ENCODE measurements at regions not wholly inside any gene's neighbourhood (a gene's known extent, or its start where the extent isn't known, plus 50 kb on each side); places are given as distances from the start of the nearest gene placed in this dataset.

DNA sequence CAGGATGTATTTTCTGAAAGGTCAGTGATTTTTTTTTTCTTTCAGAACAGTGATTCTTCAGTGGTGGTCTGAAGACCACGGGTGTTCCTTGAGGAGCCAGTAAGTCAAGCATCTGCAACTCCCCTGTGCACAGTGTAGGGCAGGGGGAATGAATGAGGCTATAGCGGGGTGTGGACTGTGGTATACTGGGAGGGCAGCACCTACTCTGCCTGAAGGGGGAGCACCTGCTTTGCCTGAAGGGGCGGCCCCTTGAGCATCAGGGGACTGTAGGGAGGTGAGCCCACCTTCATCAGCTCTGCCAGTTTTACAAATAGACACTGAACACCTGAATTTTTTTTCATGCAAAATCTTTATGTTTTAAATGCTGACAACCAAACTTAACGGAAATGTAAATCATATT lies 77.5 kb upstream of the RIPOR2 start:
- ATAC-seq (ENCODE audit: low read depth) (peak; percentile 8; the same call in 1 of the 2 replicates), DNase-seq (no peak)
- H2AFZ ChIP-seq (replicated peaks; ENCODE audit: low read length, poor library complexity), result peak overlapping the region; percentile 4
- H3K27me3 ChIP-seq (ENCODE audit: control insufficient read depth, insufficient read depth, low read length), result no peaks in the 10 kb centered on the region
- peak overlapping the region; percentile 41 for H2BK5ac ChIP-seq (ENCODE audit: low read depth, low read length, poor library complexity, severe bottlenecking)
- peak overlapping the region; percentile 74 for H2BK20ac ChIP-seq (ENCODE audit: low read depth, low read length)
- H3K14ac ChIP-seq (replicated peaks; ENCODE audit: low read depth, low read length), result 0 out of 2 replicates have a peak overlapping the region, but pooled peaks have one; percentile 18
- intact Hi-C loops (cut with micrococcal nuclease) (loop anchor here (5.0 kb wide), 2 partner anchors 236 to 291 kb away; no protein-coding TSS in a partner anchor), in situ Hi-C loops (cut with MboI; ENCODE audit: low sequenced_read_pairs) (no loop called here), dilution Hi-C loops (cut with HindIII; ENCODE audit: low sequenced_read_pairs, unreplicated experiment) (no loop called here)
- H3K79me1 ChIP-seq (ENCODE audit: low read depth in 1 of 2, low read length in 2 of 2), result no peaks in the 10 kb centered on the region
- H2BK15ac ChIP-seq (ENCODE audit: low read depth, low read length), result peak overlapping the region; percentile 48; the same call in 1 of the 3 replicates
- peak overlapping the region; percentile 86 for H3K4ac ChIP-seq (ENCODE audit: low read depth, low read length)
- H3K9ac ChIP-seq (ENCODE audit: low read depth, low read length), result peak overlapping the region; percentile 50; the same call in 1 of the 2 replicates
- no peaks in the 10 kb centered on the region for H3K9me3 ChIP-seq (ENCODE audit: control insufficient read depth, insufficient read depth, low read length)
- H4K5ac ChIP-seq (ENCODE audit: low read depth, low read length), result peak overlapping the region; percentile 93
- H4K91ac ChIP-seq (ENCODE audit: insufficient read depth, low read depth, low read length), result peak overlapping the region; percentile 82
- H2BK120ac ChIP-seq (ENCODE audit: low read depth, low read length), result peak overlapping the region; percentile 81
- no peaks in the 10 kb centered on the region for H4K20me1 ChIP-seq (ENCODE audit: insufficient read depth, low read length)
- no peaks in the 10 kb centered on the region for H3K36me3 ChIP-seq (ENCODE audit: control insufficient read depth, insufficient read depth, low read length)
- H4K8ac ChIP-seq (ENCODE audit: low read depth in 2 of 2, low read length in 2 of 2), result peak overlapping the region; percentile 51 to 64
- CTCF ChIA-PET, result interaction anchor here (0.6 to 0.7 kb wide), 3 partner anchors 30 to 181 kb away, joined by 3 to 5 read pairs (median 5); no protein-coding TSS in a partner anchor
- no peak overlapping the region for H3K56ac ChIP-seq (ENCODE audit: extremely low read depth, insufficient read depth, low read length)
- POLR2A ChIA-PET (ENCODE audit: unreplicated experiment), result interaction anchor here (0.5 kb wide), 1 partner anchor 83 kb away, joined by 3 read pairs; no protein-coding TSS in a partner anchor
- peak overlapping the region; percentile 98 for H3K18ac ChIP-seq (ENCODE audit: low read depth, low read length)
- no peak for TF ChIP-seq MXI1 (IDR thresholded peaks at IDR 0.05; ENCODE audit: borderline replicate concordance, low read depth, low read length)
- no peak for TF ChIP-seq FOS (IDR thresholded peaks at IDR 0.05; ENCODE audit: low read depth, low read length)
- no peak for TF ChIP-seq SMC3 (IDR thresholded peaks at IDR 0.05; ENCODE audit: low read depth, low read length)
- no peak for TF ChIP-seq CEBPB (IDR thresholded peaks at IDR 0.05; ENCODE audit: low read depth, low read length)
- TF ChIP-seq, protein P1, sequence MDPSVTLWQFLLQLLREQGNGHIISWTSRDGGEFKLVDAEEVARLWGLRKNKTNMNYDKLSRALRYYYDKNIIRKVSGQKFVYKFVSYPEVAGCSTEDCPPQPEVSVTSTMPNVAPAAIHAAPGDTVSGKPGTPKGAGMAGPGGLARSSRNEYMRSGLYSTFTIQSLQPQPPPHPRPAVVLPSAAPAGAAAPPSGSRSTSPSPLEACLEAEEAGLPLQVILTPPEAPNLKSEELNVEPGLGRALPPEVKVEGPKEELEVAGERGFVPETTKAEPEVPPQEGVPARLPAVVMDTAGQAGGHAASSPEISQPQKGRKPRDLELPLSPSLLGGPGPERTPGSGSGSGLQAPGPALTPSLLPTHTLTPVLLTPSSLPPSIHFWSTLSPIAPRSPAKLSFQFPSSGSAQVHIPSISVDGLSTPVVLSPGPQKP (IDR thresholded peaks at IDR 0.05; ENCODE audit: borderline replicate concordance, low read depth, low read length), result no peak
- TF ChIP-seq RFX5 (IDR thresholded peaks at IDR 0.05; ENCODE audit: low read depth, low read length), result no peak
- no peak for TF ChIP-seq BHLHE40 (IDR thresholded peaks at IDR 0.05; ENCODE audit: low read depth, low read length)
- TF ChIP-seq, protein P2, sequence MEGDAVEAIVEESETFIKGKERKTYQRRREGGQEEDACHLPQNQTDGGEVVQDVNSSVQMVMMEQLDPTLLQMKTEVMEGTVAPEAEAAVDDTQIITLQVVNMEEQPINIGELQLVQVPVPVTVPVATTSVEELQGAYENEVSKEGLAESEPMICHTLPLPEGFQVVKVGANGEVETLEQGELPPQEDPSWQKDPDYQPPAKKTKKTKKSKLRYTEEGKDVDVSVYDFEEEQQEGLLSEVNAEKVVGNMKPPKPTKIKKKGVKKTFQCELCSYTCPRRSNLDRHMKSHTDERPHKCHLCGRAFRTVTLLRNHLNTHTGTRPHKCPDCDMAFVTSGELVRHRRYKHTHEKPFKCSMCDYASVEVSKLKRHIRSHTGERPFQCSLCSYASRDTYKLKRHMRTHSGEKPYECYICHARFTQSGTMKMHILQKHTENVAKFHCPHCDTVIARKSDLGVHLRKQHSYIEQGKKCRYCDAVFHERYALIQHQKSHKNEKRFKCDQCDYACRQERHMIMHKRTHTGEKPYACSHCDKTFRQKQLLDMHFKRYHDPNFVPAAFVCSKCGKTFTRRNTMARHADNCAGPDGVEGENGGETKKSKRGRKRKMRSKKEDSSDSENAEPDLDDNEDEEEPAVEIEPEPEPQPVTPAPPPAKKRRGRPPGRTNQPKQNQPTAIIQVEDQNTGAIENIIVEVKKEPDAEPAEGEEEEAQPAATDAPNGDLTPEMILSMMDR (conservative IDR thresholded peaks at IDR 0.05; ENCODE audit: low read depth, low read length), result no peak
- TF ChIP-seq POLR2A (IDR thresholded peaks at IDR 0.05; ENCODE audit: low read depth, low read length), result no peak
- TF ChIP-seq, protein P3, sequence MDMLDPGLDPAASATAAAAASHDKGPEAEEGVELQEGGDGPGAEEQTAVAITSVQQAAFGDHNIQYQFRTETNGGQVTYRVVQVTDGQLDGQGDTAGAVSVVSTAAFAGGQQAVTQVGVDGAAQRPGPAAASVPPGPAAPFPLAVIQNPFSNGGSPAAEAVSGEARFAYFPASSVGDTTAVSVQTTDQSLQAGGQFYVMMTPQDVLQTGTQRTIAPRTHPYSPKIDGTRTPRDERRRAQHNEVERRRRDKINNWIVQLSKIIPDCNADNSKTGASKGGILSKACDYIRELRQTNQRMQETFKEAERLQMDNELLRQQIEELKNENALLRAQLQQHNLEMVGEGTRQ (IDR thresholded peaks at IDR 0.05; ENCODE audit: low read depth, low read length), result no peak
- no peak for TF ChIP-seq CHD1 (IDR thresholded peaks at IDR 0.05; ENCODE audit: low read depth, low read length)
- TF ChIP-seq MAZ (IDR thresholded peaks at IDR 0.05; ENCODE audit: borderline replicate concordance, low read depth, low read length), result no peak
- H3K23ac ChIP-seq (ENCODE audit: low read depth, low read length), result peak overlapping the region; percentile 34; the same call in 1 of the 2 replicates
- H3K4me3 ChIP-seq (ENCODE audit: insufficient read depth, low read depth, low read length), result no peak overlapping the region
- peak overlapping the region; percentile 66 for H2AK5ac ChIP-seq (ENCODE audit: low read depth, low read length)
- no TSS peak for BruUV-seq (replicated peaks)
- no peak overlapping the region for H2AK9ac ChIP-seq (replicated peaks; ENCODE audit: low read depth, low read length, poor library complexity)
- H3K4me2 ChIP-seq (ENCODE audit: low read depth, low read length), result peak overlapping the region; percentile 20; the same call in 1 of the 2 replicates
- H3K9me1 ChIP-seq (ENCODE audit: insufficient read depth, low read length), result peaks cover 11% of the 10 kb centered on the region
- peak overlapping the region; percentile 93 for H3K27ac ChIP-seq (ENCODE audit: insufficient read depth, low read length)
- no CpG with 5 or more reads among the region's 4 CpGs for WGBS, 2 experiments (ENCODE audit: extremely low coverage in 2 of 2, insufficient read length in 1 of 2)
- peaks cover 23% of the 10 kb centered on the region for H3K4me1 ChIP-seq (ENCODE audit: control insufficient read depth, insufficient read depth, low read length)

Data from IMR-90 (cell line).